Upper lobe of left lung (tissue), 6 donors: ENCODE measurements at regions not wholly inside any gene's neighbourhood (a gene's known extent, or its start where the extent isn't known, plus 50 kb on each side); places are given as distances from the start of the nearest gene placed in this dataset.
A peak's percentile ranks its signal among the peaks of the same experiment; 100 is the strongest.

Experiments
- ATAC-seq, 2 donors: fragments of 200-7000 bp; cut with Tn5 transposase; one replicate each; pipeline ENCODE4 v1.9.1; 2022; ENCODE audit warnings: mild to moderate bottlenecking in 2 of 2, moderate library complexity in 2 of 2; ENCODE audit not compliant: low FRiP score in 2 of 2
- DNase-seq, 2 donors: peaks; one replicate each; pipeline ENCODE4 v3.0.0-alpha.2; 2019 to 2020
- H3K27ac ChIP-seq, 4 donors: fragments of 200-600 bp; sonication (generic); one replicate each; pipeline ENCODE4 v1.5.1; 2016 to 2019
- H3K27me3 ChIP-seq, 4 donors: fragments of 200-600 bp; sonication (generic); one replicate each; pipeline ENCODE4 v1.5.1; 2017 to 2019
- H3K36me3 ChIP-seq, 4 donors: fragments of 200-600 bp; sonication (generic); one replicate each; pipeline ENCODE4 v1.5.1; 2016 to 2019
- H3K4me1 ChIP-seq, 4 donors: fragments of 200-600 bp; sonication (generic); one replicate each; pipeline ENCODE4 v1.5.1; 2018 to 2019
- H3K4me3 ChIP-seq, 4 donors: fragments of 200-600 bp; sonication (generic); one replicate each; pipeline ENCODE4 v1.5.1; 2017 to 2019; ENCODE audit warnings: mild to moderate bottlenecking in 2 of 4, moderate library complexity in 1 of 4
- H3K9me3 ChIP-seq, 4 donors: fragments of 200-600 bp; sonication (generic); one replicate each; pipeline ENCODE4 v1.5.1; 2018 to 2019
- CTCF ChIP-seq, 6 experiments: fragments of 450-650 bp in 4 of 6; fragments of 200-600 bp in 2 of 6; sonication (generic) in 2 of 6; IDR thresholded peaks; one replicate each; pipeline ENCODE4 v1.5.1; 2016 to 2019; ENCODE audit warnings: antibody characterized with exemption in 6 of 6
- EP300 ChIP-seq, 4 donors: sonication (generic); formaldehyde crosslinking; IDR thresholded peaks; one replicate each; pipeline ENCODE4 v1.5.1; 2017; ENCODE audit warnings: antibody characterized with exemption in 4 of 4, control low read depth in 2 of 4
- POLR2A ChIP-seq, 4 donors: fragments of 450-650 bp; IDR thresholded peaks; one replicate each; pipeline ENCODE4 v1.5.1; 2016 to 2017; ENCODE audit warnings: antibody characterized with exemption in 4 of 4, mild to moderate bottlenecking in 2 of 4
- POLR2AphosphoS5 ChIP-seq, 2 donors: sonication (generic); formaldehyde crosslinking; IDR thresholded peaks; one replicate each; pipeline ENCODE4 v1.5.1; 2017; ENCODE audit warnings: antibody characterized with exemption in 2 of 2
- WGBS, 2 donors: methylation state at CpG; one replicate each; pipeline ENCODE4 v1.1.5; 2017 to 2018; 5-methylcytosine and 5-hydroxymethylcytosine counted together
- donor health status: DM: no; HTN: no; CAD: no; lungs with moderate emphysema.
- donor health status: DM: no; HTN: yes; CAD: no; lungs with severe emphysema.

- 91 to 92% methylated on average over 3 of the region's 3 CpGs for WGBS, 2 donors
- Histone ChIP-seq H3K9me3 (no peaks in the 10 kb centered on the region), H3K27ac (no peak overlapping the region), H3K4me1 (no peaks in the 10 kb centered on the region), H3K4me3 (no peak overlapping the region), H3K36me3 (no peaks in the 10 kb centered on the region), H3K27me3 (no peaks in the 10 kb centered on the region)
- no peak for DNase-seq
- no peak for ATAC-seq
- TF ChIP-seq CTCF (IDR thresholded peaks at IDR 0.05) (no peak), EP300 (IDR thresholded peaks at IDR 0.05) (no peak), POLR2AphosphoS5 (IDR thresholded peaks at IDR 0.05) (no peak)
Observed at GRCh38 chr10:62919776-62920175, 103.6 kb upstream of the EGR2 start.

- H3K36me3 ChIP-seq, result no peaks in the 10 kb centered on the region
- 55 to 58% methylated on average over 9 of the region's 9 CpGs for WGBS, 2 donors
- H3K27ac ChIP-seq, result no peak overlapping the region
- no peak for TF ChIP-seq CTCF (IDR thresholded peaks at IDR 0.05)
- no peak for TF ChIP-seq POLR2A (IDR thresholded peaks at IDR 0.05)
- no peak for TF ChIP-seq EP300 (IDR thresholded peaks at IDR 0.05)
- TF ChIP-seq POLR2AphosphoS5 (IDR thresholded peaks at IDR 0.05), result no peak
- H3K4me3 ChIP-seq, result no peak overlapping the region
- no peaks in the 10 kb centered on the region for H3K9me3 ChIP-seq
- DNase-seq (no peak), ATAC-seq (no peak)
- H3K4me1 ChIP-seq, result no peaks in the 10 kb centered on the region
- H3K27me3 ChIP-seq, result no peaks in the 10 kb centered on the region
Observed at GRCh38 chr10:62917475-62918238, 101.5 kb upstream of the EGR2 start.

GRCh38 chr10:62916141-62916603, 100.0 kb upstream of the EGR2 start:
- Histone ChIP-seq H3K27ac (no peak overlapping the region), H3K36me3 (no peaks in the 10 kb centered on the region), H3K4me3 (no peak overlapping the region), H3K4me1 (no peaks in the 10 kb centered on the region), H3K9me3 (no peaks in the 10 kb centered on the region), H3K27me3 (no peaks in the 10 kb centered on the region)
- ATAC-seq, result peak in 1 of 2 donors; percentile 91
- WGBS, 2 donors, result 38 to 50% methylated on average over 1 of the region's 1 CpG
- TF ChIP-seq CTCF (IDR thresholded peaks at IDR 0.05) (no peak), POLR2AphosphoS5 (IDR thresholded peaks at IDR 0.05) (peak in 1 of 2 donors; percentile 16), EP300 (IDR thresholded peaks at IDR 0.05) (peak in 1 of 4 donors; percentile 16)
- DNase-seq, result no peak

- no peak overlapping the region for H3K27ac ChIP-seq
- no peaks in the 10 kb centered on the region for H3K36me3 ChIP-seq
- H3K4me1 ChIP-seq, result no peaks in the 10 kb centered on the region
- H3K27me3 ChIP-seq, result no peaks in the 10 kb centered on the region
- no peak overlapping the region for H3K4me3 ChIP-seq
- no peaks in the 10 kb centered on the region for H3K9me3 ChIP-seq
- DNase-seq (no peak), ATAC-seq (no peak)
- TF ChIP-seq EP300 (IDR thresholded peaks at IDR 0.05) (no peak), POLR2A (IDR thresholded peaks at IDR 0.05) (no peak), CTCF (IDR thresholded peaks at IDR 0.05) (no peak), POLR2AphosphoS5 (IDR thresholded peaks at IDR 0.05) (no peak)
Observed at GRCh38 chr10:62915158-62915557, 99.0 kb upstream of the EGR2 start.

- no peak for TF ChIP-seq POLR2A (IDR thresholded peaks at IDR 0.05)
- TF ChIP-seq CTCF (IDR thresholded peaks at IDR 0.05), result no peak
- no peak for TF ChIP-seq EP300 (IDR thresholded peaks at IDR 0.05)
- TF ChIP-seq POLR2AphosphoS5 (IDR thresholded peaks at IDR 0.05), result no peak
- no peaks in the 10 kb centered on the region for H3K9me3 ChIP-seq
- no peaks in the 10 kb centered on the region for H3K27me3 ChIP-seq
- H3K4me3 ChIP-seq, result no peak overlapping the region
- no peaks in the 10 kb centered on the region for H3K4me1 ChIP-seq
- DNase-seq (no peak), ATAC-seq (no peak)
- H3K36me3 ChIP-seq, result no peaks in the 10 kb centered on the region
- H3K27ac ChIP-seq, result no peak overlapping the region
- 61 to 64% methylated on average over 3 of the region's 3 CpGs for WGBS, 2 donors
Observed at GRCh38 chr10:62912086-62912485, 95.9 kb upstream of the EGR2 start.
